Caki2 (cell line): ENCODE measurements at regions not wholly inside any gene's neighbourhood (a gene's known extent, or its start where the extent isn't known, plus 50 kb on each side); places are given as distances from the start of the nearest gene placed in this dataset.
"Not testable (repeated sequence)": the region's sequence is repeated elsewhere in the genome, so short reads cannot be mapped to it uniquely, and the experiment has no call there.

Experiments
- DNase-seq: peaks from one replicate; pipeline ENCODE4 v3.0.0-alpha.2; 2015; ENCODE audit warnings: low read depth
- in situ Hi-C: cut with HindIII; loops from 2 replicates; pipeline ENCODE4 v1.10.0; 2016; ENCODE audit warnings: low sequenced_read_pairs, low pct_unique_long_range_greater_than_20kb, mixed read lengths

- DNase-seq, result peak; percentile 47
- in situ Hi-C loops, result no loop called here
Measured at GRCh38 chr13:65553096-65553727, 1676.9 kb downstream of the PCDH9 start.

GRCh38 chr13:65551208-65551607 is 1678.9 kb downstream of the PCDH9 start:
- in situ Hi-C loops, result no loop called here
- no peak for DNase-seq

- in situ Hi-C loops, result no loop called here
- peak; percentile 6 for DNase-seq
Measured at GRCh38 chr13:65540175-65540574, 1690.0 kb downstream of the PCDH9 start.

GRCh38 chr13:65535370-65535769 is 1694.8 kb downstream of the PCDH9 start:
- no peak for DNase-seq
- in situ Hi-C loops, result no loop called here

- in situ Hi-C loops, result no loop called here
Measured at GRCh38 chr13:65532231-65532630, 1697.9 kb downstream of the PCDH9 start.

GRCh38 chr13:65530688-65531087 is 1699.4 kb downstream of the PCDH9 start:
- in situ Hi-C loops, result no loop called here
- no peak for DNase-seq

More at GRCh38 chr13:65532231-65532630, 1697.9 kb downstream of the PCDH9 start:
- no peak for DNase-seq

- in situ Hi-C loops, result no loop called here
- DNase-seq, result no peak
Measured at GRCh38 chr13:65529541-65529940, 1700.6 kb downstream of the PCDH9 start.

- no peak for DNase-seq
- in situ Hi-C loops, result no loop called here
Measured at GRCh38 chr13:65508745-65509144, 1721.4 kb downstream of the PCDH9 start.

- no peak for DNase-seq
- in situ Hi-C loops, result no loop called here
Measured at GRCh38 chr13:65508338-65508737, 1721.8 kb downstream of the PCDH9 start.

GRCh38 chr13:65505941-65506340 is 1724.2 kb downstream of the PCDH9 start:
- no peak for DNase-seq
- in situ Hi-C loops, result no loop called here

GRCh38 chr13:65504213-65504612 is 1725.9 kb downstream of the PCDH9 start:
- in situ Hi-C loops, result no loop called here
- DNase-seq, result no peak

GRCh38 chr13:65500481-65500880 is 1729.7 kb downstream of the PCDH9 start:
- in situ Hi-C loops, result no loop called here
- no peak for DNase-seq

GRCh38 chr13:65499256-65499655 is 1730.9 kb downstream of the PCDH9 start:
- in situ Hi-C loops, result no loop called here

GRCh38 chr13:65497265-65497664 is 1732.9 kb downstream of the PCDH9 start:
- peak; percentile 62 for DNase-seq
- in situ Hi-C loops, result no loop called here

More at GRCh38 chr13:65499256-65499655, 1730.9 kb downstream of the PCDH9 start:
- no peak for DNase-seq

- DNase-seq, in situ Hi-C loops: not testable (repeated sequence)
Measured at GRCh38 chr13:65490725-65491124, 1739.4 kb downstream of the PCDH9 start.

GRCh38 chr13:65488606-65489005 is 1741.5 kb downstream of the PCDH9 start:
- DNase-seq, result no peak
- in situ Hi-C loops, result no loop called here

GRCh38 chr13:65479692-65480091 is 1750.4 kb downstream of the PCDH9 start:
- DNase-seq, result no peak
- in situ Hi-C loops, result no loop called here

GRCh38 chr13:65473196-65473595 is 1756.9 kb downstream of the PCDH9 start:
- no peak for DNase-seq
- in situ Hi-C loops, result no loop called here

GRCh38 chr13:65472336-65472735 is 1757.8 kb downstream of the PCDH9 start:
- DNase-seq, result no peak
- in situ Hi-C loops, result no loop called here

- no peak for DNase-seq
- in situ Hi-C loops, result no loop called here
Measured at GRCh38 chr13:65470781-65471180, 1759.4 kb downstream of the PCDH9 start.
